AG08395 (cell line): ENCODE measurements at regions not wholly inside any gene's neighbourhood (a gene's known extent, or its start where the extent isn't known, plus 50 kb on each side); places are given as distances from the start of the nearest gene placed in this dataset.
"Not testable (repeated sequence)": the region's sequence is repeated elsewhere in the genome, so short reads cannot be mapped to it uniquely, and the experiment has no call there.

ENCODE experiments used
- DNase-seq: peaks from one replicate; pipeline ENCODE4 v3.0.0; 2012; ENCODE audit warnings: mixed read lengths, low spot score

DNA sequence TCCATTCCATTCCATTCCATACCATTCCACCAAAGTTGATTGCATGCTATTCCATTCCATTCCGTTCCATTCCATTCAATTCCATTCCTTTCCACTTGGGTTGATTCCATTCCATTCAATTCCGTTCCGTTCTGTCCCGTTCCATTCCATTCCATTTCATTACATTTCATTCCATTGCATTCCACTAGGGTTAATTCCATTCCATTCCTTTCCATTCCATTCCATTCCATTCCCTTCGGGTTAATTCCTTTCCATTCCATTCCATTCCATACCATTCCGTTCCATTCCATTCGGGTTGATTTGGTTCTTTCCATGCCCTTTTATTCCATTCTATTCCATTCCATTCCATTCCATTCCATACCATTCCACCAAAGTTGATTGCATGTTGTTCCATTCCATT, 131.9 kb downstream of the CWH43 start:
- DNase-seq, result not testable (repeated sequence)

- DNase-seq, result not testable (repeated sequence)
Observed at GRCh38 chr4:49118379-49119212, 132.5 kb downstream of the CWH43 start.

DNA sequence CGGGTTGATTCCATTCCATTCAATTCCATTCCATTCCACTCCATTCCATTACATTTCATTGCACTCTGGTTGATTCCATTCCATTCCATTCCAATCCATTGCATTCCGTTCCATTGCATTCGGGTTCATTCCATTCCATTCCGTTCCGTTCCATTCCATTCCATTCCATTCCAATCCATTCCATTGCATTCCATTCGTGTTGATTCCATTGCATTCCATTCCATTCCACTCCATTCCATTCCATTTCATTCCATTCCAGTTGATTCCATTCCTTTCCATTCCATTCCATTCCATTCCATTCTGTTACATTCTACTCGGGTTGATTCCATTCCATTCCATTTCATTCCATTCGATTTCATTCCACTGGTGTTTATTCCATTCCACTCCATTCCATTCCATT, 133.3 kb downstream of the CWH43 start:
- not testable (repeated sequence) for DNase-seq

GRCh38 chr4:49120042-49120779, 134.1 kb downstream of the CWH43 start:
- DNase-seq, result not testable (repeated sequence)

- not testable (repeated sequence) for DNase-seq
Observed at GRCh38 chr4:49120804-49121203, 134.7 kb downstream of the CWH43 start.

DNA sequence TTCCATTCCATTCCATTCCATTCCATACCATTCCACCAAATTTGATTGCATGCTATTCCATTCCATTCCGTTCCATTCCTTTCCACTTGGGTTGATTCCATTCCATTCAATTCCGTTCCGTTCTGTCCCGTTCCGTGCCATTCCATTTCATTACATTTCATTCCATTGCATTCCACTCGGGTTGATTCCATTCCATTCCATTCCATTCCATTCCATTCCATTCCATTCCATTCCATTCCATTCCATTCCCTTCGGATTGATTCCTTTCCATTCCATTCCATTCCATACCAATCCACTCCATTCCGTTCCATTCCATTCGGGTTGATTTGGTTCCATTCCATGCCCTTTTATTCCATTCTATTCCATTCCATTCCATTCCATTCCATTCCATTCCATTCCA, 140.4 kb downstream of the CWH43 start:
- DNase-seq, result not testable (repeated sequence)

DNA sequence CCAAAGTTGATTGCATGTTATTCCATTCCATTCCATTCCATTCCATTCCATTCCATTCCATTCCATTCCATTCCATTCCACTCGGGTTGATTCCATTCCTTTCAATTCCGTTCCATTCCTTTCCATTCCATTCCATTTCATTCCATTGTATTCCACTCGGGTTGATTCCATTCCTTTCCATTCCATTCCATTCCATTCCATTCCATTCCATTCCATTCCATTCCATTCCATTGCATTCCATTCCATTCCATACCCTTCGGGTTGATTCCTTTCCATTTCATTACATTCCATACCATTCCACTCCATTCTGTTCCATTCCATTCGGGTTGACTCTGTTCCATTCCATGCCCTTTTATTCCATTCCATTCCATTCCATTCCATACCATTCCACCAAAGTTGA, 140.8 kb downstream of the CWH43 start:
- not testable (repeated sequence) for DNase-seq

DNA sequence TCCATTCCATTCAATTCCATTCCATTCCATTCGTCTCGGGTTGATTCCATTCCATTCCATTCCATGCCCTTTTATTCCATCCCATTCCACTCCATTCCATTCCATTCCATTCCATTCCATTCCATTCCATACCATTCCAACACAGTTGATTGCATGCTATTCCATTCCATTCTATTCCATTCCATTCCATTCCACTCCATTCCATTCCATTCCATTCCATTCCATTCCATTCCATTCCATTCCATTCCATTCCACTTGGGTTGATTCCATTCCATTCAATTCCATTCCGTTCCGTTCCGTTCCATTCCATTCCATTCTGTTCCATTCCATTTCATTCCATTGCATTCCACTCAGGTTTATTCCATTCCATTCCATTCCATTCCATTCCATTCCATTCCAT, 143.3 kb downstream of the CWH43 start:
- DNase-seq, result not testable (repeated sequence)

GRCh38 chr4:49129870-49130269, 143.8 kb downstream of the CWH43 start:
- DNase-seq, result not testable (repeated sequence)

DNA sequence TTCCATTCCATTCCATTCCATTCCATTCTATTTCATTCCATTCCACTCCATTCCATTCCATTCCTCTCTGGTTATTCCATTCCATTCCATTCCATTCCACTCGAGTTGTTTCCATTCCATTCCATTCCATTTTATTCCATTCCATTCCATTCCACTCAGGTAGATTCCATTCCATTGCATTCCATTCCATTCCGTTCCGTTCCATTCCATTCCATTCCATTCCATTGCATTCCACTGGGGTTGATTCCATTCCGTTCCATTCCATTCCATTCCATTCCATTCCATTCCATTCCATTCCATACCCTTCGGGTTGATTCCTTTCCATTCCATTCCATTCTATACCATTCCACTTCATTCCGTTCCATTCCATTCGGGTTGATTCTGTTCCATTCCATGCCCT, 144.6 kb downstream of the CWH43 start:
- DNase-seq, result not testable (repeated sequence)

GRCh38 chr4:49137043-49137442, 151.0 kb downstream of the CWH43 start:
- not testable (repeated sequence) for DNase-seq

DNA sequence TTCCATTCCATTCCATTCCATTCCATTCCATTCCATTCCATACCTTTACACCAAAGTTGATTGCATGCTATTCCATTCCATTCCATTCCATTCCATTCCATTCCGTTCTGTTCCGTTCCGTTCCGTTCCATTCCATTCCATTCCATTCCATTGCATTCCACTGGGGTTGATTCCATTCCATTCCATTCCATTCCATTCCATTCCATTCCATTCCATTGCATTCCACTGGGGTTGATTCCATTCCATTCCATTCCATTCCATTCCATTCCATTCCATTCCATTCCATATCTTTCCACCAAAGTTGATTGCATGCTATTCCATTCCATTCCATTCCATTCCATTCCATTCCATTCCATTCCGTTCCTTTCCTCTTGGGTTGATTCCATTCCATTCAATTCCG, 151.9 kb downstream of the CWH43 start:
- not testable (repeated sequence) for DNase-seq

DNA sequence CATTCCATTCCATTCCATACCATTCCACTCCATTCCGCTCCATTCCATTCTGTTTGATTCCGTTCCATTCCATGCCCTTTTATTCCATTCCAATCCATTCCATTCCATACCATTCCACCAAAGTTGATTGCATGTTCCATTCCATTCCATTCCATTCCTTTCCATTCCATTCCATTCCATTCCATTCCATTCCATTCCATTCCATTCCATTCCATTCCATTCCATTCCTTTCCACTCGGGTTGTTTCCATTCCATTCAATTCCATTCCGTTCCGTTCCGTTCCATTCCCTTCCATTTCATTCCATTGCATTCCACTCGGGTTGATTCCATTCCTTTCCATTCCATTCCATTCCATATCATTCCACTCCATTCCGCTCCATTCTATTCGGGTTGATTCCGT, 152.7 kb downstream of the CWH43 start:
- not testable (repeated sequence) for DNase-seq

- DNase-seq, result not testable (repeated sequence)
Observed at GRCh38 chr4:49139513-49139912, 153.4 kb downstream of the CWH43 start.

GRCh38 chr4:49140351-49140750, 154.3 kb downstream of the CWH43 start:
- not testable (repeated sequence) for DNase-seq

- not testable (repeated sequence) for DNase-seq
Observed at GRCh38 chr4:49141955-49142354, 155.9 kb downstream of the CWH43 start.

GRCh38 chr4:49147143-49147542, 161.1 kb downstream of the CWH43 start:
- not testable (repeated sequence) for DNase-seq

GRCh38 chr4:49147596-49147995, 161.5 kb downstream of the CWH43 start:
- DNase-seq, result not testable (repeated sequence)

- not testable (repeated sequence) for DNase-seq
Observed at GRCh38 chr4:49149006-49149975, 163.2 kb downstream of the CWH43 start.

DNA sequence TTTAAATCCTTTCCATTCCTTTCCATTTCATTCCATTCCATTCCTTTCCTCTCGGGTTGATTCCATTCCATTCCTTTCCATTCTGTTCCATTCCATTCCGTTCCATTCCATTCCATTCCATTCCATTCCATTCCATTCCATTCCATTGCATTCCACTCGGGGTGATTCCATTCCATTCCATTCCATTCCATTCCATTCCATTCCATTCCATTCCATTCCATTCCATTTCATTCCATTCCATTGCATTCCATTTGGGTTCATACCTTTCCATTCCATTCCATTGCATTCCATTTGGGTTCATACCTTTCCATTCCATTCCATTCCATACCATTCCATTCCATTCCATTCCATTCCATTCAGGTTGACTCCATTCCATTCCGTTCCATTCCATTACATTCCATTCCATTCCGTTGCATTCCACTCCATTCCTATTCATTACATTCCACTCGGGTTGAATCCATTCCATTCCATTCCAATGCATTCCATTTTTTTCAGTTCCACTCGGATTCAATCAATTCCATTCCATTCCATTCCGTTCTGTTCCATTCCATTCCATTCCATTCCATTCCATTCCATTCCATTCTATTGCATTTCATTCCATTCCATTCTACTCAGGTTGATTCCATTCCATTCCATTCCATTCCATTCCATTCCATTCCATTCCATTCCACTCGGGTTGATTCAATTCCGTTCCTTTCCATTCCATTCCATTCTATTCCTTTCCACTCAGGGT, 164.4 kb downstream of the CWH43 start:
- DNase-seq, result not testable (repeated sequence)

DNA sequence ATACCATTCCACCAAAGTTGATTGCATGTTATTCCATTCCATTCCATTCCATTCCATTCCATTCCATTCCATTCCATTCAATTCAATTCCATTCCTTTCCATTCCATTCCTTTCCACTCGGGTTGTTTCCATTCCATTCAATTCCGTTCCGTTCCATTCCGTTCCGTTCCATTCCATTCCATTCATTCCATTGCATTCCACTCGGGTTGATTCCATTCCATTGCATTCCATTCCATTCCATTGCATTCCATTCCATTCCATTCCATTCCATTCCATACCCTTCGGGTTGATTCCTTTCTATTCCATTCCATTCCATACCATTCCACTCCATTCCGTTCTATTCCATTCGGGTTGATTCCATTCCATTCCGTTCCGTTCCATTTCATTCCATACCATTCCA, 166.9 kb downstream of the CWH43 start:
- DNase-seq, result not testable (repeated sequence)
